ENCODE measurements at regions not wholly inside any gene's neighbourhood (a gene's known extent, or its start where the extent isn't known, plus 50 kb on each side); places are given as distances from the start of the nearest gene placed in this dataset.

GRCh38 chr2:7450833-7451190, 533.6 kb downstream of the RNF144A start:
- no peak for DNase-seq
- no peaks in the 10 kb centered on the region for H3K4me1 ChIP-seq (ENCODE audit: low read depth)

GRCh38 chr2:7452110-7452876, 535.1 kb downstream of the RNF144A start:
- Histone ChIP-seq H3K4me3 (no peak overlapping the region), H3K9me3 (no peaks in the 10 kb centered on the region), H3K36me3 (ENCODE audit: low read depth) (no peaks in the 10 kb centered on the region), H3K4me1 (ENCODE audit: low read depth) (no peaks in the 10 kb centered on the region)
- DNase-seq, result no peak
- intact Hi-C loops (cut with DNase I, micrococcal nuclease), result no loop called here
- TF ChIP-seq CTCF (IDR thresholded peaks at IDR 0.05), result no peak
- peak; percentile 26 for ATAC-seq

More at GRCh38 chr2:7450833-7451190, 533.6 kb downstream of the RNF144A start:
- ATAC-seq, result no peak
- Histone ChIP-seq H3K9me3 (no peaks in the 10 kb centered on the region), H3K4me3 (no peak overlapping the region), H3K36me3 (ENCODE audit: low read depth) (no peaks in the 10 kb centered on the region)
- TF ChIP-seq CTCF (IDR thresholded peaks at IDR 0.05), result no peak
- intact Hi-C loops (cut with DNase I, micrococcal nuclease), result no loop called here

- DNase-seq (no peak), ATAC-seq (no peak)
- no peak for TF ChIP-seq CTCF (IDR thresholded peaks at IDR 0.05)
- Histone ChIP-seq H3K4me1 (ENCODE audit: low read depth) (no peaks in the 10 kb centered on the region), H3K9me3 (no peaks in the 10 kb centered on the region), H3K4me3 (no peak overlapping the region), H3K36me3 (ENCODE audit: low read depth) (no peaks in the 10 kb centered on the region)
- intact Hi-C loops (cut with DNase I, micrococcal nuclease), result no loop called here
Observed at GRCh38 chr2:7454592-7454991, 537.4 kb downstream of the RNF144A start.

- no peak for TF ChIP-seq CTCF (IDR thresholded peaks at IDR 0.05)
- Histone ChIP-seq H3K4me1 (ENCODE audit: low read depth) (no peaks in the 10 kb centered on the region), H3K4me3 (no peak overlapping the region), H3K36me3 (ENCODE audit: low read depth) (no peaks in the 10 kb centered on the region), H3K9me3 (no peaks in the 10 kb centered on the region)
- intact Hi-C loops (cut with DNase I, micrococcal nuclease), result no loop called here
- ATAC-seq, result no peak
- no peak for DNase-seq
Observed at GRCh38 chr2:7456762-7457161, 539.5 kb downstream of the RNF144A start.

- no peak for TF ChIP-seq CTCF (IDR thresholded peaks at IDR 0.05)
- intact Hi-C loops (cut with DNase I, micrococcal nuclease), result no loop called here
- Histone ChIP-seq H3K9me3 (no peaks in the 10 kb centered on the region), H3K4me1 (ENCODE audit: low read depth) (no peaks in the 10 kb centered on the region), H3K36me3 (ENCODE audit: low read depth) (no peaks in the 10 kb centered on the region), H3K4me3 (no peak overlapping the region)
- ATAC-seq, result no peak
- no peak for DNase-seq
Observed at GRCh38 chr2:7458066-7458465, 540.9 kb downstream of the RNF144A start.

Data from mucosa of descending colon (tissue), 3 donors.